Mononuclear cell (primary cell): ENCODE measurements at regions not wholly inside any gene's neighbourhood (a gene's known extent, or its start where the extent isn't known, plus 50 kb on each side); places are given as distances from the start of the nearest gene placed in this dataset.
"Not testable (repeated sequence)": the region's sequence is repeated elsewhere in the genome, so short reads cannot be mapped to it uniquely, and the experiment has no call there.

Source experiments
- H3K27me3 ChIP-seq: 2 replicates; pipeline ENCODE4 v1.6.0; 2011; ENCODE audit warnings: low read length, control low read depth; ENCODE audit not compliant: insufficient read depth
- H3K4me1 ChIP-seq: 2 replicates; pipeline ENCODE4 v1.5.1; 2011; ENCODE audit warnings: mild to moderate bottlenecking, low read length, control low read depth; ENCODE audit not compliant: insufficient read depth
- H3K4me3 ChIP-seq: 2 replicates; pipeline ENCODE4 v1.5.1; 2011; ENCODE audit warnings: mild to moderate bottlenecking, low read length, moderate library complexity
- H3K9me3 ChIP-seq: 2 replicates; pipeline ENCODE4 v1.5.1; 2011; ENCODE audit warnings: low read depth, mild to moderate bottlenecking, control low read depth, low read length

GRCh38 chr3:73863546-73864079 is 238.9 kb upstream of the PDZRN3 start:
- H3K9me3 ChIP-seq, result no peaks in the 10 kb centered on the region
- H3K4me3 ChIP-seq, result no peak overlapping the region
- H3K27me3 ChIP-seq, result no peaks in the 10 kb centered on the region
- H3K4me1 ChIP-seq, result no peaks in the 10 kb centered on the region

GRCh38 chr3:73855813-73856212 is 231.1 kb upstream of the PDZRN3 start:
- Histone ChIP-seq H3K4me3 (no peak overlapping the region), H3K27me3 (no peaks in the 10 kb centered on the region), H3K4me1 (no peaks in the 10 kb centered on the region), H3K9me3 (no peaks in the 10 kb centered on the region)

- no peaks in the 10 kb centered on the region for H3K4me1 ChIP-seq
- H3K27me3 ChIP-seq, result no peaks in the 10 kb centered on the region
- no peaks in the 10 kb centered on the region for H3K9me3 ChIP-seq
- H3K4me3 ChIP-seq, result no peak overlapping the region
Measured at GRCh38 chr3:73848173-73848906, 223.6 kb upstream of the PDZRN3 start.

GRCh38 chr3:73846951-73847350 is 222.2 kb upstream of the PDZRN3 start:
- H3K27me3 ChIP-seq, result no peaks in the 10 kb centered on the region
- no peaks in the 10 kb centered on the region for H3K4me1 ChIP-seq
- H3K4me3 ChIP-seq, result no peak overlapping the region
- no peaks in the 10 kb centered on the region for H3K9me3 ChIP-seq

GRCh38 chr3:73839032-73839431 is 214.3 kb upstream of the PDZRN3 start:
- H3K9me3 ChIP-seq, result peaks cover 11% of the 10 kb centered on the region
- H3K4me1 ChIP-seq, result no peaks in the 10 kb centered on the region

GRCh38 chr3:73835945-73836344 is 211.2 kb upstream of the PDZRN3 start:
- H3K9me3 ChIP-seq, result peaks cover 17% of the 10 kb centered on the region
- no peak overlapping the region for H3K4me3 ChIP-seq
- no peaks in the 10 kb centered on the region for H3K4me1 ChIP-seq
- H3K27me3 ChIP-seq, result no peaks in the 10 kb centered on the region

More at GRCh38 chr3:73839032-73839431, 214.3 kb upstream of the PDZRN3 start:
- Histone ChIP-seq H3K4me3 (no peak overlapping the region), H3K27me3 (no peaks in the 10 kb centered on the region)

- Histone ChIP-seq H3K4me1 (no peaks in the 10 kb centered on the region), H3K4me3 (no peak overlapping the region), H3K27me3 (no peaks in the 10 kb centered on the region), H3K9me3 (peaks cover 17% of the 10 kb centered on the region)
Measured at GRCh38 chr3:73832426-73832825, 207.7 kb upstream of the PDZRN3 start.

- Histone ChIP-seq H3K27me3 (no peaks in the 10 kb centered on the region), H3K4me3 (no peak overlapping the region), H3K9me3 (peaks cover 3% of the 10 kb centered on the region), H3K4me1 (no peaks in the 10 kb centered on the region)
Measured at GRCh38 chr3:73828348-73828747, 203.6 kb upstream of the PDZRN3 start.

- Histone ChIP-seq H3K4me3 (no peak overlapping the region), H3K9me3 (no peaks in the 10 kb centered on the region), H3K4me1 (no peaks in the 10 kb centered on the region), H3K27me3 (no peaks in the 10 kb centered on the region)
Measured at GRCh38 chr3:73827725-73828211, 203.0 kb upstream of the PDZRN3 start.

GRCh38 chr3:73827204-73827603 is 202.5 kb upstream of the PDZRN3 start:
- Histone ChIP-seq H3K27me3 (no peaks in the 10 kb centered on the region), H3K4me1 (no peaks in the 10 kb centered on the region), H3K4me3 (no peak overlapping the region), H3K9me3 (no peaks in the 10 kb centered on the region)

- H3K9me3 ChIP-seq, H3K4me1 ChIP-seq, H3K4me3 ChIP-seq, H3K27me3 ChIP-seq: not testable (repeated sequence)
Measured at GRCh38 chr3:73820896-73821295, 196.2 kb upstream of the PDZRN3 start.

- Histone ChIP-seq H3K4me1 (no peaks in the 10 kb centered on the region), H3K9me3 (no peaks in the 10 kb centered on the region), H3K27me3 (no peaks in the 10 kb centered on the region), H3K4me3 (no peak overlapping the region)
Measured at GRCh38 chr3:73820431-73820830, 195.7 kb upstream of the PDZRN3 start.

- no peaks in the 10 kb centered on the region for H3K4me1 ChIP-seq
- H3K9me3 ChIP-seq, result no peaks in the 10 kb centered on the region
- no peaks in the 10 kb centered on the region for H3K27me3 ChIP-seq
- no peak overlapping the region for H3K4me3 ChIP-seq
Measured at GRCh38 chr3:73815966-73816365, 191.2 kb upstream of the PDZRN3 start.

GRCh38 chr3:73813692-73814292 is 189.1 kb upstream of the PDZRN3 start:
- Histone ChIP-seq H3K9me3 (no peaks in the 10 kb centered on the region), H3K4me3 (no peak overlapping the region), H3K4me1 (no peaks in the 10 kb centered on the region), H3K27me3 (no peaks in the 10 kb centered on the region)

GRCh38 chr3:73813291-73813690 is 188.6 kb upstream of the PDZRN3 start:
- no peaks in the 10 kb centered on the region for H3K27me3 ChIP-seq
- H3K9me3 ChIP-seq, result no peaks in the 10 kb centered on the region
- H3K4me1 ChIP-seq, result no peaks in the 10 kb centered on the region
- peak overlapping the region; percentile 7 for H3K4me3 ChIP-seq

- H3K4me1 ChIP-seq, result no peaks in the 10 kb centered on the region
- no peaks in the 10 kb centered on the region for H3K9me3 ChIP-seq
- H3K4me3 ChIP-seq, result no peak overlapping the region
- H3K27me3 ChIP-seq, result no peaks in the 10 kb centered on the region
Measured at GRCh38 chr3:73812054-73812453, 187.3 kb upstream of the PDZRN3 start.
